Neutrophil (primary cell): ENCODE measurements at regions not wholly inside any gene's neighbourhood (a gene's known extent, or its start where the extent isn't known, plus 50 kb on each side); places are given as distances from the start of the nearest gene placed in this dataset.
"Not testable (repeated sequence)": the region's sequence is repeated elsewhere in the genome, so short reads cannot be mapped to it uniquely, and the experiment has no call there.

Experiments
- H3K27ac ChIP-seq: fragments of 200-600 bp; sonication (generic); 2 replicates; pipeline ENCODE4 v1.5.1; 2016; ENCODE audit warnings: mild to moderate bottlenecking, moderate library complexity
- H3K27me3 ChIP-seq: fragments of 200-600 bp; sonication (generic); 2 replicates; pipeline ENCODE4 v1.6.0; 2016; ENCODE audit warnings: mild to moderate bottlenecking
- H3K36me3 ChIP-seq: fragments of 200-600 bp; sonication (generic); 2 replicates; pipeline ENCODE4 v1.5.1; 2017
- H3K4me1 ChIP-seq, 2 experiments: fragments of 200-600 bp in 1 of 2; sonication (generic) in 1 of 2; 1 replicate in 1 of 2; 2 replicates in 1 of 2; pipeline versions ENCODE4 v1.5.1 to v1.6.1; 2013 to 2016; ENCODE audit warnings: low read depth in 1 of 2, low read length in 1 of 2, mild to moderate bottlenecking in 1 of 2, moderate library complexity in 1 of 2; ENCODE audit not compliant: control insufficient read depth in 1 of 2, insufficient read depth in 1 of 2
- H3K4me3 ChIP-seq, 2 experiments: fragments of 200-600 bp in 1 of 2; sonication (generic) in 1 of 2; 1 replicate in 1 of 2; 2 replicates in 1 of 2; pipeline ENCODE4 v1.5.1; 2013 to 2016; ENCODE audit warnings: low read depth in 1 of 2, low read length in 1 of 2, mild to moderate bottlenecking in 1 of 2, moderate library complexity in 1 of 2
- H3K9me3 ChIP-seq: fragments of 200-600 bp; sonication (generic); 2 replicates; pipeline ENCODE4 v1.5.1; 2016
- CTCF ChIP-seq: fragments of 200-600 bp; sonication (generic); IDR thresholded peaks from 2 replicates; pipeline ENCODE4 v1.5.1; 2016; ENCODE audit warnings: antibody characterized with exemption

DNA sequence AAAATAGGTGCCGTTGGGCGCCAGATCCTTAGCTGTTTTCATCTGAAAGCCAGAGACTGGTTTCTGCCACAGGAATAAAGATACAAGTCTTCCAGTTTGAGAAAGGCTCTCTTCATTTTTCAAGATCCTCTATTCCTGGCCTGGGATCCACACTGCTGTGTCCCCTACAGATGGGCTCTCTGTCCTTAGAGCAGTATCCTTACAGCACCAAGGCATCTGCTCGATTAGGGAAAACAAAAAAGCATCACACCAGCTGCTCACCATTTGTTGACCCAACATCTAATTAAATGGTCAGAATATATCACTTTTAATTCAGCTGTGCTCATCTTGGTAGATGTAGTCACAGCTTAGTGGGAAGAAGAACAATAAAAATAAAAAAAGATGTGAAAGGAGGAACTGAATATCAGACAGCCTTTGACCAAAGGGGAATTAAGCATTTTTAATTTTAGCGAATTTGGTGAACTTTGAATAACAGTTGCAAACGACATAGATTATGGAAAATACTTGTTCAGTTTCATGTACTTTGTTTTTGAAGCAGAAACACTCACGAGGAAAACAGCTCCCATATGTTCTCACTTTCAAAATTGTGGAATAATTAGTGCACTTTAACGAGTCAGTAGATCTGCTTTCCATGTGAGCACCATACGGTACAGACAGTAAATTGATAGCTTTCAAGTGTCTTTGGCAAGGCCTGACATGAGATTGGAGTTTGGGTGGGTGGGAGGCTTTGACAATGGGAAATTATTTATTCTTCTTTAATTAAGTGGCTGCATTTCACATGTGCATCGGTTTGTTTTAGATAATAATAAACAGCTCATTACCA is 148.4 kb upstream of the CLNK start:
- no peaks in the 10 kb centered on the region for H3K36me3 ChIP-seq
- TF ChIP-seq CTCF, result no peak

GRCh38 chr4:10831727-10832408 is 147.3 kb upstream of the CLNK start:
- Histone ChIP-seq H3K27me3 (no peaks in the 10 kb centered on the region), H3K4me3 (no peak overlapping the region), H3K4me1 (no peaks in the 10 kb centered on the region), H3K27ac (no peak overlapping the region), H3K36me3 (no peaks in the 10 kb centered on the region), H3K9me3 (no peaks in the 10 kb centered on the region)
- no peak for TF ChIP-seq CTCF

More for the DNA sequence above, 148.4 kb upstream of the CLNK start:
- no peak overlapping the region for H3K4me3 ChIP-seq
- H3K9me3 ChIP-seq, result no peaks in the 10 kb centered on the region
- no peak overlapping the region for H3K27ac ChIP-seq
- no peaks in the 10 kb centered on the region for H3K27me3 ChIP-seq
- no peaks in the 10 kb centered on the region for H3K4me1 ChIP-seq

DNA sequence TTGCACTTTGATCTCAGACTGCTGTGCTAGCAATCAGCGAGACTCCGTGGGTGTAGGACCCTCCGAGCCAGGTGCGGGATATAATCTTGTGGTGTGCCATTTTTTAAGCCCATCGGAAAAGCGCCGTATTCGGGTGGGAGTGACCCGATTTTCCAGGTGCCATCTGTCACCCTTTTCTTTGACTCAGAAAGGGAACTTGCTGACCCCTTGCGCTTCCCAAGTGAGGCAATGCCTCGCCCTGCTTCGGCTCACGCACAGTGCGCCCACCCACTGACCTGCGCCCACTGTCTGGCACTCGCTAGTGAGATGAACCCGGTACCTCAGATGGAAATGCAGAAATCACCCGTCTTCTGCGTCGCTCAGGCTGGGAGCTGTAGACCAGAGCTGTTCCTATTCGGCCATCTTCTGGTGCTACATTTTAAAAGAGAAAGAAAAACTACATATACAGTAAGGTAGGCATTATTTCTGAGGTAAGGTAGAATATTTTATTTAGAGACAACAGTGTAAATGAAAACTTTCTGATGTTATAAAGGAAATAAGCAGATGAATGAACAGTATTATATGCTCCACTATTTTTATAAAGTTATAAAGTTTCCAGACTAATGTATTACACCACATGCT is 144.5 kb upstream of the CLNK start:
- H3K27me3 ChIP-seq, H3K27ac ChIP-seq, H3K4me1 ChIP-seq, H3K9me3 ChIP-seq, H3K36me3 ChIP-seq, H3K4me3 ChIP-seq: not testable (repeated sequence)

GRCh38 chr4:10821826-10822225 is 137.3 kb upstream of the CLNK start:
- Histone ChIP-seq H3K9me3 (no peaks in the 10 kb centered on the region), H3K27me3 (no peaks in the 10 kb centered on the region), H3K27ac (no peak overlapping the region), H3K4me3 (no peak overlapping the region), H3K4me1 (no peaks in the 10 kb centered on the region), H3K36me3 (no peaks in the 10 kb centered on the region)
- no peak for TF ChIP-seq CTCF

DNA sequence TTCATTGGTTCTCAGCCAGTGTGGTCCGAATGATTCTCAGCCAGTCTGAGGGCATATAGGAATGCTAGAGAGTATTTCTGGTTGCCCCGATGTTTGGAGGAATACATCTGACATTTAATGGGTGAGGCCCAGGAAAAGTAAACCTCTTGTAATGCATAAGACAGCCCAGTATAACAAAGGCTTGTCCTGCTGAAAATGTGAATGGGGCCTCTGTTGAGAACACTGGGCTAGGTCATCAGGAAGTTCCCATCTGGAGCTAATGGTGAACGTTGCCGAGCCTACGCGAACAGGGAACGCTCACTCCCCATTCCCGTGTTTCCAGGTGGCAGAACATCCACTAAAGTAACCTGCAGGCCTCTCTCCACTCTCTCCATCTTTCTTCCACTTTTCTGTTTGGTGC is 132.0 kb upstream of the CLNK start:
- H3K27ac ChIP-seq, result no peak overlapping the region
- H3K27me3 ChIP-seq, result no peaks in the 10 kb centered on the region
- no peaks in the 10 kb centered on the region for H3K36me3 ChIP-seq
- no peak for TF ChIP-seq CTCF
- H3K9me3 ChIP-seq, result no peaks in the 10 kb centered on the region
- no peak overlapping the region for H3K4me3 ChIP-seq
- no peaks in the 10 kb centered on the region for H3K4me1 ChIP-seq

DNA sequence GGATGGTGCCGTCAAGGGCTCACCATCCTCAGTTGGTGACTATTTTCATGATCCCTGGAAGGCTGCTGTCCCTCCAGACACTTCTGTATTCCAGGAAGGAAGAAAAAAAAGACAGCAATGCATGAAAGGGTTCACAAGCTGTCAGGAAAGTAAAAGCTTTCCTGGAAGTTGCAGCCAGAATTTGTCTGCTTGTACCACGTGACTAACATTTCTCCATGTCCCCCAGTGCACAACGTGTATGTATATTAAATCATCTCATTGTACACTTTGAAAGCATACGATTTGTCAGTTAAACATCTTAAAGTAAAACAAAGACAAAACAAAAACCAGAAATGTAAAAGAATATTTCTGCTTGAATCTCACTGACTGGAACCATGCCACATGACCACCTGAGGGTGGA is 127.4 kb upstream of the CLNK start:
- H3K27ac ChIP-seq, result no peak overlapping the region
- no peak overlapping the region for H3K4me3 ChIP-seq
- no peak for TF ChIP-seq CTCF
- no peaks in the 10 kb centered on the region for H3K36me3 ChIP-seq
- H3K27me3 ChIP-seq, result no peaks in the 10 kb centered on the region
- H3K9me3 ChIP-seq, result no peaks in the 10 kb centered on the region
- H3K4me1 ChIP-seq, result no peaks in the 10 kb centered on the region
